ENCODE measurements at regions not wholly inside any gene's neighbourhood (a gene's known extent, or its start where the extent isn't known, plus 50 kb on each side); places are given as distances from the start of the nearest gene placed in this dataset.
A peak's percentile ranks its signal among the peaks of the same experiment; 100 is the strongest.

DNA sequence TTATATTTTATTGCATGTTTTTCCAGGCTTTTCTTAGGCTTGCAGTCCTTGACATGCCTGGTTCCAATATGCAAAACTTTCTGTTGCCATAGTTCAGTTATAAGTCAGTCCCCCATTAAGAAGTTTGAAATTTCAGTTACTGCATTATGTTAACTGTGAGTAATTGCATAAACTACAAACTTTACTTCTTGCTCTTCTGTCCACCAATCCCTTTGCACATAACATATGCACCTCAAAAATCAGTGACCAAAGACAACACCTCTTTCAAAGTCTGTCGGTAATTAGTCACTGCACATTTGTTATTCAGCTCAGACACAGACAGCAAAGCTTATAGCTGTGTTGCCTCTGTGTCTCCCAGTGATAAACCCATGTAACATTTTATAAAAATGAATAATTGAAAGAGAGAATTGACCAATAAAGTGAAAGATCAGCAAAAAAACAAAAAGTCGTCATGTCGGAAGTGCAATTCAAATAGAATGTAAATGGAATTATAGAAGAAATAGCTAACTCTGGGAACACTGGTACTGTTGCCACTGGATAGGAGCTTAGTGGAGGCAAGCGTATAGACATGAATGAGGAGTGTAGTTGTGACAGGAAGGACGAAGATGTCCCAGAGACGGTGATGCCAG is 50.3 kb upstream of the BTBD3 start:
- no peak overlapping the region for H3K4me3 ChIP-seq (ENCODE audit: low read length)
- DNase-seq (ENCODE audit: low read depth), result peak; percentile 50
- TF ChIP-seq, protein P1, sequence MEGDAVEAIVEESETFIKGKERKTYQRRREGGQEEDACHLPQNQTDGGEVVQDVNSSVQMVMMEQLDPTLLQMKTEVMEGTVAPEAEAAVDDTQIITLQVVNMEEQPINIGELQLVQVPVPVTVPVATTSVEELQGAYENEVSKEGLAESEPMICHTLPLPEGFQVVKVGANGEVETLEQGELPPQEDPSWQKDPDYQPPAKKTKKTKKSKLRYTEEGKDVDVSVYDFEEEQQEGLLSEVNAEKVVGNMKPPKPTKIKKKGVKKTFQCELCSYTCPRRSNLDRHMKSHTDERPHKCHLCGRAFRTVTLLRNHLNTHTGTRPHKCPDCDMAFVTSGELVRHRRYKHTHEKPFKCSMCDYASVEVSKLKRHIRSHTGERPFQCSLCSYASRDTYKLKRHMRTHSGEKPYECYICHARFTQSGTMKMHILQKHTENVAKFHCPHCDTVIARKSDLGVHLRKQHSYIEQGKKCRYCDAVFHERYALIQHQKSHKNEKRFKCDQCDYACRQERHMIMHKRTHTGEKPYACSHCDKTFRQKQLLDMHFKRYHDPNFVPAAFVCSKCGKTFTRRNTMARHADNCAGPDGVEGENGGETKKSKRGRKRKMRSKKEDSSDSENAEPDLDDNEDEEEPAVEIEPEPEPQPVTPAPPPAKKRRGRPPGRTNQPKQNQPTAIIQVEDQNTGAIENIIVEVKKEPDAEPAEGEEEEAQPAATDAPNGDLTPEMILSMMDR (IDR thresholded peaks at IDR 0.05; ENCODE audit: insufficient read depth, low read depth, low read length, missing control alignments), result no peak

All from epithelial cell of esophagus (primary cell).